VCaP (cell line): ENCODE measurements at regions not wholly inside any gene's neighbourhood (a gene's known extent, or its start where the extent isn't known, plus 50 kb on each side); places are given as distances from the start of the nearest gene placed in this dataset.

Source experiments
- H3K27ac ChIP-seq: fragments of 450-650 bp; 2 replicates; pipeline ENCODE4 v1.5.1; 2017
- CTCF ChIP-seq: fragments of 450-650 bp; conservative IDR thresholded peaks from 2 replicates; pipeline ENCODE4 v1.5.1; 2017; ENCODE audit warnings: mild to moderate bottlenecking, moderate library complexity

DNA sequence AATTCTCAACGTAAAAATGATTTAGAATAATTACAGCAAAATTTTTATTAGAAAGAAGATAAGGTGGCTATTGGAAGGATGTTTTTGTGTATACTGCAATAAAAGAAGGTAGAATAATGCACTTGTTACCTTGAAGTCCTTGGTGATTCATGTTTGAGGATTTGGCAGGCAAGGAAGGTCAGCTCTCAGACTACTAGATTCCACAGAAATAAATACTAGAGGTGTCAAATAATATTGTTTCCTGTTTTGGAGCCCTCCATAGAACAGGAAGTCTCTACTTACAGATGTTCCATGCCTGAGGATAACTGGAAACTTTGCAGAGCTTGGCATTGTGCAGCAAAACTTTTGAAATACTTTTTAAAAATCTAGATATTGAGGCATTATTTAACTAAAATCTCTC, 284.3 kb upstream of the SYT1 start:
- TF ChIP-seq CTCF, result no peak
- no peak overlapping the region for H3K27ac ChIP-seq

DNA sequence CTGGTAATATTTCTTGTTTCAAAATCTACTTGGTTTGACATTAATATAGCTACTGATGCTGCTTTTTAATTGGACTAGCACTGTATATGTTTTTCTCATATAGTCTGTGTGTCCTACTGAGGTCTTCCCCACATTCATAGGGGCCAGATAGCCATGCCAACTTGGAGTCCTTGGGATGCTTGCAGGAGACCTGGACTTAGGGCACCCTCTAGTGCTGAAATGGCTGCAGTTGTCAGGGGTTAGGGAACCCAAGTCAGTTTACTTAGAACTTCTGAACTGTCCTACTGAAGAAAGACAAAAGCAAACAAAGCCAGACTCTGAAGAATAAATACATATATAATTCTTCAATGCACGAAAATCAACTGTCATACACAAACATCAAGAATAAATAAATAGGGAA, 279.9 kb upstream of the SYT1 start:
- TF ChIP-seq CTCF, result no peak
- no peak overlapping the region for H3K27ac ChIP-seq

- TF ChIP-seq CTCF, result no peak
- no peak overlapping the region for H3K27ac ChIP-seq
Measured at GRCh38 chr12:78585132-78585531, 279.4 kb upstream of the SYT1 start.

GRCh38 chr12:78586790-78587189, 277.8 kb upstream of the SYT1 start:
- TF ChIP-seq CTCF, result no peak
- no peak overlapping the region for H3K27ac ChIP-seq

DNA sequence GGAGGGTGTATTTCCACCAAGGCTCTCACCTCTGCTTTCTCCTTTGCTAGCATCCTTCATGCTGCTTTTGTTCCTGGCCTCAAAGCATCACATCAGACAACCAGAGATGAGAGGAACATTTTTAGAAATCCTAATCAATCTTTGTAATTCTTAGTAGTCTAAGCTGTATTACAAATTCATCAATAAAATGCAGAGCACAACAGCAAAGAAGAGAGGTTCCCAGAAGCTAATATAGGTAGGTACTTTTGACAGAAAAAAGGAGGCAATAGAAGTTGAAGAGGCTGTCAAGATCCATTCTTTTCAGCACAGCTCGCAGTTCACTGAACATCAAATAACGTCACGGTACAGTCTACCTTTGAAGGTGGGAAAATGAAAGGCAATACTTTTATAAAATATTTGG, 265.2 kb upstream of the SYT1 start:
- TF ChIP-seq CTCF, result no peak
- no peak overlapping the region for H3K27ac ChIP-seq

DNA sequence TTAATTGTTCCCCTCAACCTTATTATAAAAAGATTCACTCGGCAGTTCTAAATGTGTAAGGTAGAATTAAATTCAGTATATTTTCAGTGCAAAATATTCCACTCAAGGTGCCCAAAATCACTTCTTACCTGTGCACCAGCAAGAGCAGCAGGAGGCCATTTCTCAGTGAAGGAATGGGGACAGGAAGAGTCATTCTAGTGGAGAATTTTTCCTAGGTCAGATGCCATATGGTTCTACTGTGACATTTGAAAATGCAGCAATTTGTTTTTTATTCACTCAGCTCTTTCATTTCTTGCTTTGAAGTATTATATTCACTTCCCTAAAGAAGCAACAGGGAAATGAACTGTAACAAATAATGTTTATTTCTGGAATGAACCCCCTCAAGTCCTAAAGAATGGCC, 264.0 kb upstream of the SYT1 start:
- no peak for TF ChIP-seq CTCF
- H3K27ac ChIP-seq, result no peak overlapping the region

DNA sequence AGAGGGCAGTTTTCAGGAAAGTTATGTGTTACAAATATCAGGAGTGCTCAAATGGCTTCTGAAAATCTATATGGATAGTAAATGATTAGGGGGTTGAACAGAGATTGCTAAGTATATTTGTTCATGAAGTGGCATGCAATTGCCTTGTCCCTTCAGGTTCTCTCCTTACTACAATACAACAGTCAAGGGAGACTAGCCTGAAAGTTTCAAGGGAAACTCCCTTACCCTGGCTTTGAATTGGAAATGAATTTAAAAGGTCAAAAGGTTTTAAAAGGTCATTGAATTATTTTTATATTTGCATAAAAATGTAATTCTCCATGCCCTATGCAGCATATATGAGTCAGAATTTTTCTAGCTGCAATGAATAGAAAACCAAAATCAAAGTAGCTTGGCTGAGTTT, 253.1 kb upstream of the SYT1 start:
- no peak for TF ChIP-seq CTCF
- no peak overlapping the region for H3K27ac ChIP-seq

GRCh38 chr12:78612190-78612589, 252.4 kb upstream of the SYT1 start:
- no peak overlapping the region for H3K27ac ChIP-seq
- TF ChIP-seq CTCF, result no peak
